Inflammatory macrophage treated with lipopolysaccharide for 1 hour (primary cell): ENCODE measurements at regions not wholly inside any gene's neighbourhood (a gene's known extent, or its start where the extent isn't known, plus 50 kb on each side); places are given as distances from the start of the nearest gene placed in this dataset.
"Not testable (repeated sequence)": the region's sequence is repeated elsewhere in the genome, so short reads cannot be mapped to it uniquely, and the experiment has no call there.

Experiments
- DNase-seq, 2 donors: peaks; one replicate each; pipeline ENCODE4 v3.0.0-alpha.2; 2020 to 2022

DNA sequence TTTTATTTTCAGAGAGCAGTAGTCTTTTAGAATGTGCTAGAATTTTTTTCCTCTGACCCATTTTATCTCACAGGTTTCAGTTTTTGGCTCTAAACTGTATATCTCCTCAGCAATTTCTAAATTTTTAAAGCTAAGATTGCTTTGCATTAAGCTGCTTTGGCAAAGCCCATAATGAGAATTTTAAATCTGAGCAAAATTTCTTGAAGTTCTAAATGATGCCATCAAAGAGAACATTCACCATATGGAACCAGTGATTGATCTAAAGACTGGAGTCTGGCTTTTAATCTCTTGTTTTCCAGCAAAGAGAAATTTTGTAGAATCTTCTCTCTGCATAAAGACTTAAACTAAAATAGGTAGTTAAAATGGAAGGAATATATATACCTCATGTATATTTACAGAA, 313.6 kb downstream of the TBC1D32 start:
- no peak for DNase-seq

DNA sequence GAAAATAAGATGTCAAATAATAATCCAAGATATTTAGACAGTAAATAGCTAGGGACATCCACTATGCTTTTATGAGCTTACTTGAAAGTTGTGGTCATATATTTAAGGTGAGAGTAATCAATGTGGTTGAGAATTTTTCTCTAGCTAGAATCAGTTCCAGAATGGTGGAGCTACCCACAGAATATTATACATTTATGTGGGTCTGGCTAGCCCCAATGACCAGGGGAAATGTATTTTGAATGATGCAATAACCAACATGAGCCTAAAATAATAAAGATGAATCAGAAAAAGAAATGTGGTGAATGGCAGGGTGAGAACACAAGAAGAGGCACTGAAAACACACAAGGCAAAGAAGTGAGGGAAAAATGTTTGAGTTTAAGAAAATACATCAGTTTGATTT, 325.7 kb downstream of the TBC1D32 start:
- DNase-seq = no peak

DNA sequence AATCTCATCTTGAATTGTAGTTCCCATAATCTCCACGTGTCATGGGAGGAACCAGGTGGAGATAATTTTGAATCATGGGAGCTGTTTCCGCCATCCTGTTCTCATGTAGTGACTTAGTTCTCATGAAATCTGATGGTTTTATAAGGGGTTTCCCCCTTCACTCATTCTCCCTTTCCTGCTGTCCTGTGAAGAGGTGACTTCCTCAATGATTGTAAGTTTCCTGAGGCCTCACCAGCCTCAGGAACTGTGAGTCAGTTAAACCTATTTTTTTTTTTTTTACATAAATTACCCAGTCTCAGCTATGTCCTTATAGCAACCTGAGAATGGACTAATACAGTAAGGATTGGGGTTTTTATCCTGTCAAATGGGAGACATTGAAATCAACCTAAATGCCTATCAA, 328.3 kb downstream of the TBC1D32 start:
- DNase-seq = no peak

DNA sequence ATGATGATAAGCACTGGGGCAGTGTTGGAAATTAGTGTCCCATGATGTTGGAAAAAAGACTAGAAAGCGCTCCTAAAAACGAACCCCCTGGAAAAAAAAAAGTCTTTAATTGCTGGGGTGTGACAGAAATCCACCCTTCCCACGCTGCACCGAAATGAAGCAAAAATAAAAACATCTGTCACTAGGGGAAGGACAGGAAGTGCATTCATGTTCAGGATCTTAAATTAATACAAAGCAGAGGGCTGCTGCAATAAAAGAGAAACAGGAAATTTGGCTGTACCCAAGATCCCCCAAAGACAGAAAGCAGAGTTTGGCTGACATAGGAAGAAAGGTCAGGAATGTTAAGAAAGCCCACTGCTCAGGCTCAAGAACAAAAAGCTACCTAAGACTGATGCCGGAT, 333.9 kb downstream of the TBC1D32 start:
- DNase-seq = no peak

DNA sequence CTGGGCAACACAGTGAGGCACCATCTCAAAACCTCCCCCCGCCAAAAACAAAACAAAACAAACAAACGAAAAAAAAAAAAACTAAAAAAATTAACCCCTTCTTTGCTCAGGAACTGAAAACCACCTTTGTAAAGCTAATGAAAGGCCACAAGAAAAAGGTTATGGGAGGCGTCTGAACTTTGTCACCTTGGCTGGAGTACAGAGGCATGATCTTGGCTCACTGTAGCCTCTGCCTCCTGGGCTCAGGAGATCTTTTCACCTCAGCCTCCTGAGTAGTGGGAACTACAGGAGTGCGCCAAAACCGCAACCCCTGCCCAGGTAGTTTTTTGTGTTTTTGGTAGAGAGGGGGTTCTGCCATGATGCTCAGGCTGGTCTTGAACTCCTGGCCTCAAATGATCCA, 337.9 kb downstream of the TBC1D32 start:
- no peak for DNase-seq

DNA sequence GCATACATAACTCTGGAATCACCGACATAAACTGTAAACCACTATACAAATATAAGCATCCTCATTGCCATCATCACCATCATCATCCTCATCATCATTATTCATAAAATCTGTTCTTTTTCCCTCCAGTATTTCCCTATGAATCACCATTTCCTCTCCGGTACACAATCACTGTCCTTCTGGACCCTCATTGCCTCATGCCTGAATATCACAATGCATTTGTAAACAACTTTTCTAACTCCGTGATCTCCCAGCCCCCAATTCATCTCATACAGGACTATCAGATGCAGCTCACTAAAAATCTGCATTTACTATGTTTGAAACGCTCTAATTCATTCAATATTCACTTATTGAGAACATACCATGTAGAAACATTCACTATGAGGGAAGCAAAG, 339.7 kb downstream of the TBC1D32 start:
- DNase-seq = no peak

DNA sequence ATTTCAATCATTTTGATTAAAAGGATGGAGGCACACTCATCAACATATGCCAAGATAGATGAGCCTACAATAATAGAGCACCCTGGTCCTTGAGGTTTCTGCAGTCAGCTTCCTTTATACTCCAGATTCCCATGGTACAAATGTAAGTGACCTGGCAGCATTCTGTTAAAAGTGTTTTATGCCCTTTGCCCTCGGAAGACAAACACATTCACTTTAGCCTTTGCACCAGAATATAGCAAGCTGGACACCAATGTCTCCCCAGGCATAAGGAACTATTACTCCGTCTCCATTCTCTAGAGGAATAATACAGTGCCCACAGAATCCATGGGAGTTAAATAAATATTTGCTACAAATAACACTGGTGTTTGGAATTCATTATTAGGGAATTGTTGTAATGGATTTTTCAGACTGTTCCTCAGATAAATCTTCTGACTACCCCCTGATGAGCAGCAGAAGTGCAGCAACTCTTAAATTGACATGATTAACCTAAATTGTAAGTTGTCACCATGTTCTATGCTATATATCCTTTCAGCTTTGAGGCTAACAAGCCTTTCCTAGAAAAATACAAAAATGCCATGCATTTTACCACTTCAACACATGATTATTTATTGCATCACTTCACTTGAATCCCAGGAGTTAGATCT, 340.2 kb downstream of the TBC1D32 start:
- DNase-seq = no peak

DNA sequence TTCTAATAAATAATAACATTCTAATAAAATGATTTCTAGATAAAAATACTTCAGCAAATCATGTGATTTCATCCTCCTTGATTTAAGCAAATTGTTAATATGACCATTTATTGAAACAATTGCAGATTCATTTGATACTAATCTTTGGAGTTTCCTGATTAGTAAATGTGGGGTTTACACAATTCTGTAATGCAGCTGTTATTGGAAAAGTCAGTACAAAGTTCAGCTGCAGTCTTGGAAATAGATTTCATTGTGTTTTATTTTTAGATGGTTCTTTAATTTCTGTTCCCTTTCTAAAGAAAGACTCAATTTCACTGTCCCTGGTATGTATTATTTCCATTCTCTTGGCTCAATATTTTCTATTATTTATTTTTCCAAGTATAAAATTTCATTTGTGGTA, 342.0 kb downstream of the TBC1D32 start:
- DNase-seq = no peak

DNA sequence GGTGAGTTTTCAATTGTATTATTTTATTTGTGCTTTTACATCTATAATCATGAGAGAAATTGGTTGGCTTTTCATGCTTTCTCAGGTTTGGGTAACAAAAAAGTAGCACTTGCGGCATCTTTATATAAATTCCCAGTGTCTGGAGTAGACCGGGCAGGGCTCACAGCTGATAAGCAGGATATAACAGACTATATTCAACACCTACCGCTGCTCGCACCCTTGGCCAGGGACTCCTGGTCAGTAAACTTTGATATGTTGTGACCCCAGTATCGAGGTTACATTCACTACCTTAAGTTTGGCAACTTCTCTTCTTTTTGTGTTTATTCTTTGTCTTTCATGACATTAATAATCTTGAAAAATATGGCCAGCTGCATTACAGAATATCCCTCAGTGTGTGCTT, 343.4 kb downstream of the TBC1D32 start:
- DNase-seq = no peak

DNA sequence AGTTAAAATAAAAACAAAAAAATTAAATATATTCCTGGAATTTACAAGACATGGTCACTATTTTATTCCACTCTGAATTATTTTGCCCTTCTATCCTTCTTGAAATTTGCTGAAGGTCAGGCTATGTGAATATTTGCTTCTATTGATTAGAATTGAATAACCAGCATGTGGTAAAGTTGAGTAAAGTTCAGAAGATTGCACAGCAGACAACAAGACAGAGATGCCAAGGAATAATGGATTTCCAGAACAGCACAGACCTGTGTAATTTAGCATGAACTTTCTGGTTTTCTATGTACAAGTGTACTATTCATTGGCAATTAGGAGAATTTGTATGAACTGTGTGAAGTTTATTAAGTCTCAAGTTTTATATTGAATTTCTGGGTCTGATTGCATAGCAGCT, 352.4 kb downstream of the TBC1D32 start:
- DNase-seq = no peak

DNA sequence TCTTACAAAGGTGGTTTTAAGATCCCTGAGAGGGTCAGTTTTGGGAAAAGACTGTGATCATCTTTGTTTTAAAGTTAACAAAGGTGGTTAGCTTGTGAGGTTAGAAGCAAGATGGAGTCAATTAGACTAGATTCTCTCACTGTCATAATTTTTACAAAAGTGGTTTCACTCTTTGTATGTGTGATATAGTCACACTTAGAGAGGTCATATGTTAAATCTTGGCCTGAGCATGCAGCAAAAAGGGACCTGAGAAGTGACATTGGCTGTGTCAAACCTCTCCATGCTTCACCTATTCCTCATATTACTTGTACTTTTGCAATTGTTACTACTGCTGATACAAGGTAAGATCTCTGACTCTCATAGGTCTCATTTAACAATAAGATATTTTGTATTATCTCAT, 368.0 kb downstream of the TBC1D32 start:
- DNase-seq = no peak

DNA sequence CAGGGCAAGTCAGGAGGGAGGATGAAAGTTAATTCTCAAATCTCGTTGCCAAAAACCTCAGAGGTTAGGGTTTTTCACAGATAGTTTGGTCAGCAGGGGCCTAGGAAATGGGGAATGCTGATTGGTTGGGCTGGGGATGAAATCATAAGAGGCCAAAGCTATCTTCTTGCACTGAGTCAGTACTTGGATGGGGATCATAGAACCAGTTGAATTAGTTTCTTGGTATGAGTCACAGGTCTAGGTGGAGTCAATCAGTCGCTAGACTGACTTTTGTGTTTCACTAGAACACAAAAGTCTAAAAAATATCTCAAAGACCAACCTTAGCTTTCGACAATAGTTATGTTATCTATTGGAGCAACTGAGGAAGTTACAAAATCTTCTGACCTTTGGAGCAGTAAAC, 368.5 kb downstream of the TBC1D32 start:
- no peak for DNase-seq

DNA sequence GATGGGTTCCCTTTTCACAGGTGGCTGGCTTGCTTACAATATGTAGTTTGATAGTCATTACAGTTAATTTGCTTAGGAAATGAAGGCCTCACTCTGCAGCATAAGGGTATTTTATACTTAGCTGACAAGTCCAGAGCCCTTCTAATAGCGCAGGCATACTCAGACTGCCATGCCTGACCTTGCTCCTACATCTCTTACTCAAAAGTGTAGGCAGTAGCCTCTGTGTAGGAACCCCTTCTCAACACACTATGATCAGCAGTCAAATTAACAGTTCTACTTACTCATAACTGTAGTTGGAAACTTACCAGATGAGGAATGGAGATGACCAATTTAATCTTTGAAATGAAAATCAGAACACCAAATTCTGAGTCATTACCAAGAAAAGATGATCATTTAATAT, 373.5 kb downstream of the TBC1D32 start:
- DNase-seq = no peak

DNA sequence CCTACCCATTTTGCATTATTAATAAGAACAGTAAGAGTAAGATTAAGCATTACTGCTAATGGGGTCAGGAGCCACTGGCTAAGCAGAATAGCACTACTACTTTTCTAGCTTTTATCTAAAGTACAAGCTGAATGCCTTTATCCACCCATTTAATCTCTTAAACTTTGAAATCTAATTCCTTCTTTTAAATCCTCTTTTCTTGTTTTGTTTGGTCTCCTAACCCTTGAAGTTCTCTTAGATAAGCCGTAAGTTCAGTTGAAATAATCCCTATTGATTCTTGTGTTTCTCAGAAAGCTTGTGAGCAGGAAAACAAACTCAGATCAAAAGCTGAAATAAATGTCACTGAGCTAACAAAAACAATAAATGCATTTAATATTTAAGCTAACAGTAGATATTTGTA, 380.2 kb downstream of the TBC1D32 start:
- no peak for DNase-seq

DNA sequence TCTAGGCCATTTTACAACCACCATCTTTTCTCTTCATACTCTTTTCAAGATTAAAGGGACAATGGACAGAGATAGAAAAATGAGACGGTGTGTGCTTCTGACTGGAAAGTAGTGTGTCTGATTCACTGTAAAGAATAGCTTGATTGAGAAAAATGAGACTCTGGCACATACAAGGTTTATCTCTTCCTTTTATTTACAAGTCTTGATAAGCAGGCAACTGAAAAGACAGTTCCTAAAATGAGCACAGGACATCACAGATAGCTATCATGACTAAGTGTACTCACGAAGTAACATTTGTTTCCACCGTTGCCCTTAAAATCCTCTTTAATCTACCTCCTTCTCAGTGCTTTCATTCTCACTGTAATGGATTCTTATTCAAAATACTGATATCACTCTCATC, 383.0 kb downstream of the TBC1D32 start:
- no peak for DNase-seq

DNA sequence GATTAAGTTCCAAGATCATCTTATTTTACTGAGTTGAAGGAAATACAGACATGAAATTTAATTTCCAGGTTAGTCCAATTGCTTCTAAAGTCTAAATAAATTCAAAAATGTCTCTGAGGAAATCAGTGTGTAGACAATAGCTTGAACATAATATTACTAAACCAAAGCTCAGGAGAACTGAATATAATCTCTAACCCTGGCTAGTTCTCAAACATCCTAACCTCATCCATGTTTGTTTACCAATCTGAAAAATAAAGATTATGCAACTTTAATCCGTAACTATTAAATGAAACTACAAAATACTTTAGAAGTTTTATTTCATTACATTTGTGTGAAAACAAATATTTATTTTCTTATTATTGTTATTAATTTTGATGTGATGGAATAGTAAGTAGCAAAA, 387.2 kb downstream of the TBC1D32 start:
- DNase-seq = no peak

DNA sequence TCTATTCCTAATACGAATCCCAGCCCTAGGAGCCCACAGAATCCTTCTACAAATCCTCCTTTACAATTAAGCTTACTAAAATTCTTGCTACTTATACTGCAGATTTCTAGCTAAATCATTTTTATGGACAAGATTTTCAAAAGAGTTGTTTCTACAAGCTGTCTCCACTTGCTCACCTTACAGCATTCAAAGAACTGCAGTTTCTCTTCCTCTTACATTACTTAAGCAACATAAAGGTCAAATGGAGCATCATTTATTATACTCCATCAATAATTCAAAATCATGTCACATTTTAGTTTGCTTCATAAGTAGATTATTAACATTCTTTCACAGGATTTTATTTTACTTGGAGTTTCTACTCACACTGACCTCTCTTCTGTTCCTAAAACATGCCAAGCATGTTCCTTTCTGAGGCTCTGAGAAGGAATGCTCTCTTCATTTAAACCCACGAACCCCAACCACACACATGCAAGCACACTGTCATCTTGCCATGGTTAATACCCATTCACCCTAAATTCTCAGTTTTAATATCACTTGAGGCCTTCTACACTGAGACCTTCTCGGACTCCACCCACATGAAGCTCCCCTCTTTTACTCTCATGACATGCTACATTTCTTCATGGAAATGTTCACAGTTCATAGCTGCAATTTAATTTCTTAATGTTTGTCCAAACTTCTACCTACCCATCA, 388.2 kb downstream of the TBC1D32 start:
- no peak for DNase-seq

DNA sequence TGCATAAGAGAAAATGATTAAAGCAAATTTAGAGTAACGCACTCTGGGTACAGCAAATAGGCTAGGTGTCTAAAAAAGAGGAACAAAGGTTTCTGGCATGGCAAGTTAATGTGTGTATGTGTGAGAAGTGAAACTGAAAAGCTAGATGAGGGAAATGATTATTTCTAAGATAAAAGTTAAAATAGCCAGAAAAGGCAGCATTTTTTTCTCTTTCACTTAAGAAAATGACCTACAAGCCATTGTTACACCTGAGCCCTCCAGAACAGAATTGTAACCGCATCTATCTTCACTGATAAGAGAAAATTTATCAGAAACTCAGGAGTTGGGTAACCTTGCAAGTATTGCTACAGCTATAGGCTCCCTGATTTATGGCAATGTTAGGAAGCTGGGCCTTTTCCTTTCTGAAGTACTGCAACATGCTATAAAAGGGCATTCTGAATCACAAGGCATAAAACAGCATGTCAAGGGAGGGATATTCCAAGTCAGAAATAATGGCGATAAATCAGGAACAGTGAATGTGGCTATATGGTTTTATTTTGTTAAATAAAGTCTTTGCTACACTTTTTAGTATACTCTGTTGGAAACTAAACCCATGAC, 395.3 kb downstream of the TBC1D32 start:
- no peak for DNase-seq

DNA sequence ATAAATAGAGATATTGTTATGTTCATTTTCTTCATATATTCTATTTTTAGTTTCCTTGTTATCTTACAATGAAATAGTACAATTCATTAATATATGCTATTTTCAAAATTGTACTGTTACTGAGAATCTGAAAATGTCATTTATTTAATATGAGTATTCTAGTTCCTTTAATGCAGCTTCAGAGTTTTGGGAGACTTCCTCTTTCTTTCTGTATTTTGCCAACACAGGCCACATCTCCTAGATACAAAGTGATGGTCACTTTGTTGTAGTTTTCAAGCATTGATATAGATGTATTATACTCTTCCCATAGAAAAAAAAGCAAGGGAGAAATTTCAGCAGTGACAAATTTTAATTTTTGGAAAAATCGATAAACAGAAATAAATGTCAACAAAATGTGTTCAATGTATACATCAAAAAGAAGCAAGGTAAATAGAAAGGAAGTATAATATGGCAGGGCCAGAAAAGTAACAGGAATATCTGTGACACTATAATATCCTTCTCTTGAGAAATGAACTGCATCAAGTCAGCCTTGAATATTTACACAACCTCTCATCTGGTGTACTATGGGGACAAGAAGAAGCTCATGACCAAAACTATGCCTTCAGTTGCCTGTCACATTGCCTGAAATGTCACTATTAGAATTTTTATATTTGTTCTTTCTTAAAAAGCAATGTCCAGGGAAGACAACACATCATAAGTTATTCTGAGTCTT, 396.0 kb downstream of the TBC1D32 start:
- DNase-seq = no peak

DNA sequence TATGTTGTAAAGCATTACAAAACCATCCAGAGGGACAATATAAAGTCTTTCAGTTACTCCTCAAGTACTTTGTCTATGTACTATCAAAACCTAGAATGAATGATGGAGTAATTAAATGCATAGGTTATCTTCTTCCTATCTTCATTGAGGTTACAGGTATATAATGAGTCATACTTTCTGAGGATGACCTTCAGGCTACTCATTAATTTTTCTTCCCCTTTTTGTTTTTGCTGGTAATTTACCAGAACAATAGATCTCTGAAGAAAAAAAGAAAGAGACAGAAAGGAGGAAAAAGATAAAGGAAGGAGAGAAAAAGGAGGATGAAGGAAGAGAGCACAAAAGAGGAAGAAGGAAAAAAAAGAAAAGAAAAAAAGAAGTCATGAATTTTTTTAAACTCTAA, 398.4 kb downstream of the TBC1D32 start:
- no peak for DNase-seq

DNA sequence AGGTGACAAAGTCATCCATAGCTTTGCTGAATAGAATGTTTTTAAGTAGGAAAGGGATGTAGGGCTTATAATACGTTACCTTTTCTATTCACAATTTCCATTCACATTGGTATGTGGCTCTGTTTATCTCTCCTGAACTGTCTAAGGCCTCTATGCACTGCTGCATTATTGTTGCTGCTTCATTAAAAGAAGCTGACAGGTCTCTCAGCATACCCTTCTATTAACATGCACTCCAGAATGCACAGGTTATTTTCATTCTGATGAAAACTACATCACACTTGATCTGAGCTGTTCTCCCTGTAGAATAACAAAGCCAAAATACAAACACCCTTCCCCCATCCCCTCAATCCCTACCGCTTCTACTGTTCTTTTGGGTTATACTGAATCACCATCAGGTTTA, 399.3 kb downstream of the TBC1D32 start:
- DNase-seq = no peak

DNA sequence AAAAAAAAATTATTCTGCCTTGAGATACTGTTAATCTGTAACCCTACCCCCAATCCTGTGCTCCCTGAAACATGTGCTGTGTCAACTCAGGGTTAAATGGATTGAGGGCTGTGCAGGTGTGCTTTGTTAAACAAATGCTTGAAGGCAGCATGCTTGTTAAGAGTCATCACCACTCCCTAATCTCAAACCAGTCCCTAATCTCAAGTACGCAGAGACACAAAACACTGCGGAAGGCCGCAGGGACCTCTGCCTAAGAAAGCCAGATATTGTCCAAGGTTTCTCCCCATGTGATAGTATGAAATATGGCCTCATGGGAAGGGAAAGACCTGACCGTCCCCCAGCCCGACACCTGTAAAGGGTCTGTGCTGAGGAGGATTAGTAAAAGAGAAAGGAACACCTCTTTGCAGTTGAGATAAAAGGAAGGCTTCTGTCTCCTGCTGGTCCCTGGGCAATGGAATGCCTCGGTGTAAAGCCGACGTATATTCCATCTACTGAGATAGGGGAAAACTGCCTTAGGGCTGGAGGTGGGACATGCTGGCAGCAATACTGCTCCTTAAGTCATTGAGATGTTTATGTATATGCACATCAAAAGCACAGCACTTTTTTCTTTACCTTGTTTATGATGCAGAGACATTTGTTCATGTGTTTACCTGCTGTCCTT, 402.6 kb downstream of the TBC1D32 start:
- not testable (repeated sequence) for DNase-seq

DNA sequence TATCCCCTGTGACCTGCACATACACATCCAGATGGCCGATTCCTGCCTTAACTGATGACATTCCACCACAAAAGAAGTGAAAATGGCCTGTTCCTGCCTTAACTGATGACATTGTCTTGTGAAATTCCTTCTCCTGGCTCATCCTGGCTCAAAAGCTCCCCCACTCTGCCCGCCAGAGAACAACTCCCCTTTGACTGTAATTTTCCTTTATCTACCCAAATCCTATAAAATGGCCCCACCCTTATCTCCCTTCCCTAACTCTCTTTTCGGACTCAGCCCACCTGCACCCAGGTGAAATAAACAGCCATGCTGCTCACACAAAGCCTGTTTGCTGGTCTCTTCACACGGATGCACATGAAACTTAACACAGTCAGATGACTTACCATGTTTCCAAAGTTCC, 403.8 kb downstream of the TBC1D32 start:
- DNase-seq = not testable (repeated sequence)

DNA sequence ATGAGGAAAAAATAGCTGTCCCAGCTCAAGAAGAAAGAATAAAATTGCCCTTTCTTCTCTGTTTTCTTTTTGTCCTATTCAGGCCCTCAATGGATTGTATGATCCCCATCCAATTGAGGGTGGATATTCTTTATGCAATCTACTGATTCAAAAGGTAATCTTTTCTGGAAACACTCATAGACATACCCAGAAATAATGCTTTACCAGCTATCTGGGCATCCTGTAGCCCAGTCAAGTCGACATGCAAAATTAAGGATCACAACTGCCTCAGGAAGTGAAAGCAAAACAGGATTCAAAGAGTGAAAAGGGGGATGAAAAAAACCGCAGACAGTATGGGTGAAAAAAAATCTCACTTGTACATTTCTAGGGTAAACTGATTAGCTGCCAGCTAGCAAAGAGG, 410.1 kb downstream of the TBC1D32 start:
- no peak for DNase-seq
